HG03439 (cell line): ENCODE measurements at regions not wholly inside any gene's neighbourhood (a gene's known extent, or its start where the extent isn't known, plus 50 kb on each side); places are given as distances from the start of the nearest gene placed in this dataset.

Source experiments
- ATAC-seq: cut with Tn5 transposase; IDR thresholded peaks from one replicate; pipeline ENCODE4 v1.9.1; 2021; ENCODE audit warnings: mild to moderate bottlenecking, moderate library complexity; ENCODE audit not compliant: unreplicated experiment

- no peak for ATAC-seq
Measured at GRCh38 chr14:62002642-62003041, 240.4 kb downstream of the SNAPC1 start.

GRCh38 chr14:62003701-62004100, 241.5 kb downstream of the SNAPC1 start:
- no peak for ATAC-seq

GRCh38 chr14:62006116-62006731, 244.0 kb downstream of the SNAPC1 start:
- ATAC-seq, result no peak

- no peak for ATAC-seq
Measured at GRCh38 chr14:62015243-62015642, 253.0 kb downstream of the SNAPC1 start.

GRCh38 chr14:62015945-62016344, 253.7 kb downstream of the SNAPC1 start:
- ATAC-seq, result no peak

GRCh38 chr14:62017651-62018230, 255.5 kb downstream of the SNAPC1 start:
- ATAC-seq, result no peak

- no peak for ATAC-seq
Measured at GRCh38 chr14:62018606-62019005, 256.4 kb downstream of the SNAPC1 start.

- ATAC-seq, result no peak
Measured at GRCh38 chr14:62027958-62028357, 265.7 kb downstream of the SNAPC1 start.

GRCh38 chr14:62029569-62029924, 267.3 kb downstream of the SNAPC1 start:
- peak; percentile 76 for ATAC-seq

GRCh38 chr14:62030387-62030786, 268.2 kb downstream of the SNAPC1 start:
- ATAC-seq, result no peak

GRCh38 chr14:62031504-62031903, 269.3 kb downstream of the SNAPC1 start:
- no peak for ATAC-seq

- no peak for ATAC-seq
Measured at GRCh38 chr14:62053188-62053587, 291.0 kb downstream of the SNAPC1 start.

GRCh38 chr14:62056789-62057188, 294.6 kb downstream of the SNAPC1 start:
- ATAC-seq, result no peak

GRCh38 chr14:62062645-62063044, 300.4 kb downstream of the SNAPC1 start:
- ATAC-seq, result no peak

GRCh38 chr14:62064751-62065323, 302.6 kb downstream of the SNAPC1 start:
- no peak for ATAC-seq

GRCh38 chr14:62066304-62066703, 304.1 kb downstream of the SNAPC1 start:
- ATAC-seq, result no peak

- no peak for ATAC-seq
Measured at GRCh38 chr14:62071039-62071438, 308.8 kb downstream of the SNAPC1 start.

- no peak for ATAC-seq
Measured at GRCh38 chr14:62076368-62076767, 314.1 kb downstream of the SNAPC1 start.

GRCh38 chr14:62076825-62077605, 314.8 kb downstream of the SNAPC1 start:
- no peak for ATAC-seq

- no peak for ATAC-seq
Measured at GRCh38 chr14:62077676-62078261, 315.5 kb downstream of the SNAPC1 start.

- ATAC-seq, result no peak
Measured at GRCh38 chr14:62079038-62079437, 316.8 kb downstream of the SNAPC1 start.
